Choroid plexus epithelial cell (primary cell): ENCODE measurements at regions not wholly inside any gene's neighbourhood (a gene's known extent, or its start where the extent isn't known, plus 50 kb on each side); places are given as distances from the start of the nearest gene placed in this dataset.

ENCODE experiments used
- DNase-seq: peaks from one replicate; pipeline ENCODE4 v3.0.0-alpha.2; 2010; ENCODE audit warnings: low read depth
- H3K4me3 ChIP-seq: 2 replicates; pipeline ENCODE4 v1.5.1; 2011; ENCODE audit warnings: low read depth, mild to moderate bottlenecking, control low read depth, low read length, moderate library complexity
- CTCF ChIP-seq: conservative IDR thresholded peaks from 2 replicates; pipeline ENCODE4 v1.5.1; 2011; ENCODE audit warnings: low read depth, mild to moderate bottlenecking, control low read depth, inconsistent platforms, low read length, moderate library complexity

DNA sequence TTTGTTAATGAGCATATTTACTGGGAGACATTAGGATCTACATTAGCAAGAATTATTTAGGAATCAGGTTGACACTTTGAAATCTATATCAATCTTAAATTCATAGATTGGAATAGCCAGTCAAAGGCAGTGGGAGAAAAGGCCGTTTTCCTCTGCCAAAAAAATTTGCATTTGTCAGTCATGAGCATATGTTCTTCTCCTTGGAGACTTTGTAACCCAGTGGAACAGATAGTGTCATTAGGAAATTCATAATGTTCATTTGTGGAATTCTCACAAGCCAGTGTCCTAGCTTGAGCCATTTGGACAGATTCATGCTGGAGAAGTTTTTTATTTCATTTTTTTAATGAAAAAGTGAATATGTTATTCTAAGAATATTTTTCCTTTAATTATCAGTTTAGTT, 260.1 kb downstream of the OXSM start:
- no peak for DNase-seq

DNA sequence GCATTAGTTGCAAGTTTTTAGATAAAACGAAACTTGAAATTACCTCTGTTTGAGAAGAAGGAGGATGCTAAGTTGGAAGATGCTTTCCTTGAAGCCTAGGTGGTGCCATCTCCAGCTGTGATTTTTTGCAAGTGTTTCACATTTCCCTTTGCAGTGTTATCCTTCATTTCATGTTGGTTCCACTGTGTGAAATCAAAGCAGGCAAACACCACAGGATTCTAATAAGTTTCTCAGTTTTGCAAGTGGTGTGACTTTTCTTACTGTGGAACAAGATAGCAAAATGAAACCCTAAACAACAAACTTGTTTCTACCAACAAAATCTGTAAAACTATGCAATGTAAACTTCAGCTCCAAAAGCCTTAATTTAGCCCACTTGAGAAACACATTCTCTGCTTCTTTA, 260.9 kb downstream of the OXSM start:
- no peak for TF ChIP-seq CTCF
- DNase-seq: no peak
- H3K4me3 ChIP-seq: no peak overlapping the region

More for the DNA sequence above, 260.1 kb downstream of the OXSM start:
- no peak for TF ChIP-seq CTCF
- no peak overlapping the region for H3K4me3 ChIP-seq

DNA sequence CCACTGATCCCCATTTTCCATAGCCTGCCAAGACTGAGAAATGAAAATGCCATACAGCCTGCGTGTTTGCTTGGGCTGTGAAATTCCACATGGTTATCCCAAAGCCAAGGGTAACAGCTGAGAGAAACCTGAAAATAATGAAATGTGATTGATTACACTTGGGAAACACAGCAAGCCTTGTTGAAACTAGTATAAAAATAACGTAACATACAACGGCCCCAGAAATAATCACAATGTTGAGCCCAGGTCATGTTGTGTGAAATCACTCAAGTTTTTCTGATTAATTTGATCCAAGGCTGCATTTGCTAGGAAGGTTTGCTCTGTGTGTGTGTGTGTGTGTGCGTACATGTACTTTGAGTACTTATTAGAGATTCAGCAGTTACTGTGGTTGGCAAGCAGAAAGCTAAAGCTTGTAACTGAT, 269.0 kb downstream of the OXSM start:
- no peak overlapping the region for H3K4me3 ChIP-seq
- TF ChIP-seq CTCF: no peak
- no peak for DNase-seq

DNA sequence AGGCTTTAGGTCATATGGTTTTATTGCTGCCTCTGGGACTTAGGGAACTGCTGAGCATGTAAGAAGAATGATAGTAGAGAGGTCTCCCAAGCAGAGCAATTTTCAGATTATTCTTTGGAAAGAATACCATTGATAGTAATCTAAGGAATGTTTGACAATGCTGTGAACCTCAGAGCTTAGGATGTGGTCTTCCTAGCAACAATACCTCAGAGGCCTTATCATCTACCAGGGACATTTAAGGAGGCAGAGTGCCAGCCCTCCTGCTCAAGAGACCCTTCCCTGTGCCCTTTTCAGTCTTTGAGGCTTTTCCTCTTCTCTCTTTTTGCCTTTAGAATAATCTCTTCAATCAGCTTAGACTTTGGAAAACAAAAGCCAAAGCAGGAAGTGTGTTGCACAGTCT, 272.1 kb downstream of the OXSM start:
- no peak for DNase-seq
- TF ChIP-seq CTCF: no peak
- H3K4me3 ChIP-seq: no peak overlapping the region

GRCh38 chr3:26064297-26064696, 274.4 kb downstream of the OXSM start:
- TF ChIP-seq CTCF: no peak
- H3K4me3 ChIP-seq: no peak overlapping the region
- DNase-seq: no peak

DNA sequence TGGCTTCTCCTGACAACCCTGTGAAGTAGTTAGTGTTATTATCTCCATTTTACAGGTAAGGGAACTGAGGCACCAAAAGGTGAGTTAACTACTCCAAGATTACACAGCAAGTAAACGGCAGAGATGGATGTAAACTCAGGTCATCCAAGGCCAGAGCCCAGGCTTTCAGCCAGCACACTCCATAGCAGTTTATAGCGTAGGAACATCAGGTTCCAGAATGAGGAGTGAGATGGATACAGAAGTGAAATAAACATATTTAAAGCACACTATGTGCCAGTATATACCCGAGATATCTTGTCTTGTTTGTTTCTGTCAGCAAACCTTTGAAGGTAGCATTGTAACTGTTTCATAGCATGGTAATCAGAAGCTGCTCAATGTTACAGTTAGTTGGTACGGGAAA, 279.0 kb downstream of the OXSM start:
- no peak for TF ChIP-seq CTCF

DNA sequence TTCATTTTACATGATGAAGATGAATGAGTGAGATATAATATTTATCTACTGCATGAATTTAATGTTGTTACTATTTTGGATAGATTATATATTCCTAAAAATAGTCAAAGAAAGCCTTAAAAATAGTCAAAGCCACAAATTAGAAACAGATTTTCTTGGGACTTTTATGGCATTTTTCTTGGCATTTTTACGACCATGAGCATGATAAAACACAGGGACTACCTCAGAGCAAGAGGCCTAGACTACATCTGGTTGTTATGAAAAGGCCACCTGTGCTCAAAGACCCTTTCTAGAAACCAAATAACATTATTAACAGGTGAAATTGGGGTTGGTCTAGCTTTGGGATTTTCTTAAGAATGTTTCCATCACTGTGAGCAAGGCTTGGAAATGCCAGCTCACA, 281.0 kb downstream of the OXSM start:
- DNase-seq: no peak
- no peak overlapping the region for H3K4me3 ChIP-seq
- no peak for TF ChIP-seq CTCF

More for the DNA sequence above, 279.0 kb downstream of the OXSM start:
- H3K4me3 ChIP-seq: no peak overlapping the region
- DNase-seq: no peak
